H4 (cell line): ENCODE measurements at regions not wholly inside any gene's neighbourhood (a gene's known extent, or its start where the extent isn't known, plus 50 kb on each side); places are given as distances from the start of the nearest gene placed in this dataset.
"Not testable (repeated sequence)": the region's sequence is repeated elsewhere in the genome, so short reads cannot be mapped to it uniquely, and the experiment has no call there.

Experiments
- DNase-seq: peaks from one replicate; pipeline ENCODE4 v3.0.0-alpha.2; 2015; ENCODE audit warnings: low spot score

DNA sequence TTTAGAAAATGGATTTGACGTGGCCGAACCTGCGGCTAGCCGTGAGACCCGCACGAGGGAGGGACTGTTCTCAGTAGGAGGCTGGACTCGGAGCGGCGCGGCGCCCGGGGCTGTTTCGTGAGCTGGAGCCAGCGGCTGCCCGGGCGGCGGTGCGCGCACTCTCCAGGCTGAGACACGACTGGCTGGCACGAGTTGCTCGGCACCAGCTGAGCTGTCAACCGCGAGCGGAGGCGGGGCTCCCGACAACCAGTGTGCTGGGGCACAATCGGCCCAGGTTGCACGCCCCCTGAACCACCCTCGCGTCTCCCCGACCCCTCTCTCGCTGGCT lies 58.5 kb upstream of the NBPF26 start:
- not testable (repeated sequence) for DNase-seq

DNA sequence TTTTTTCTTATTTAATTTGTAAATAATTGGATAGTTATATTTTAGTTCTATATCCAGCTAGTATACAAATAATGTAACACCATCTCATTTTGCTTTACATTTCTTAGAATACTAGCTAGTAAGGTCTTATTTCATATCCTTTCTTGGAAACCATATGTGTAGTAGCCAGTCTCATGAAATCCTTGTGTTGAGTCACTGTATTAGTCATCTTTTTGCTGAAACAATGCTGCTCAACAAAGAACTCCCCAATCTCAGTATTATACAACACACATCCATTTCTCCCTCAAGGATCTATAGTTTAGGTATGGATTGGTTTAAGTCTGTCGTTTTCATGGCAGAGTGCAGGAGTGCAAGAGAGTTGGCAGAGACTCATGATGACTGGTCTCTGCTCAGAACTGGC lies 55.6 kb upstream of the NBPF26 start:
- not testable (repeated sequence) for DNase-seq
